Sciatic nerve (tissue), 2 donors: ENCODE measurements at regions not wholly inside any gene's neighbourhood (a gene's known extent, or its start where the extent isn't known, plus 50 kb on each side); places are given as distances from the start of the nearest gene placed in this dataset.

ENCODE experiments used
- ATAC-seq: fragments of 200-7000 bp; cut with Tn5 transposase; one replicate; pipeline ENCODE4 v1.9.1; 2020; ENCODE audit warnings: mild to moderate bottlenecking, moderate library complexity
- DNase-seq: peaks from one replicate; pipeline ENCODE4 v3.0.0-alpha.2; 2020; ENCODE audit warnings: low spot score
- intact Hi-C: fragments of 100-400 bp; cut with DNase I; formaldehyde crosslinking; loops from one replicate; pipeline ENCODE4 v1.14.2; 2022
- donor health status: DM: no; HTN: no; CAD: no.
- donor health status: DM: no; HTN: no; CAD: no.

DNA sequence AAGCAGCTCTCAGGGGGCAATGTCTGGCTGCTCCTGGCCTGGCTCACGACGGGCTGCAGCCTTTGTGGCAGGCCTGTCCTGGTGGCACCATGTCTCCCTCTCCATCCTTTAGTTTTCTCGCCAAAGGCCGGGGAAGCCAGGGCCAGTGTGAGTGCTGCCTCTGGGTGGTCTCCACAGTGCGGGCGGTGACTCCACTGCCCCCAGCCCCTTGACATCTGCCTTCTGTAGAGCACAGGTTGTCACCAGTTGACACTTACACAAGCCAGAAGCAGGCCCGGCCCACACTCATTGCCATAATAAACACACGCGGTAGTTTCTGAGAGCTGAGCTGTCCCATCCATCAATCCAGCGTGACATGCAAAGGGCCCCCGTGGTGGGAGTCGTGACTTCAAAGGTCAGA lies 219.5 kb downstream of the TFAP2C start:
- no peak for DNase-seq
- no peak for ATAC-seq
- intact Hi-C loops = no loop called here

DNA sequence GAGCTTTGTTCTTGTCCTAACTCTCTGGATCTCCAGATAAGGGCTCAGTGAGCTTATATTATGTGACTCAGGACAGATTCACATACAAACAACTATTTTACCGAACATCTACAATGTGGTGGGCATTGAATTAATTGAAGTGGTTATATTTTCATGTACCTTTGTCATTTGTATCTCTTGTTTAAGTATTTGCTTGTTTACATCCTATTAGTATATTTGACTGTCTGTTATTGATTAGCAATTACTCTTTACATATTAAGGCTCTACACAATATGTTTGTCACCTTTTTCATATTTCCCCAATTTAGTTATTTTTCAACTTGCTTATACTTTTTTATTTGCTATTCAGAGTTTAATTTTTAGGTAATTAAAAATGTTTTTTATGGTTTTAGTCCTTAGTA lies 222.4 kb downstream of the TFAP2C start:
- no peak for ATAC-seq
- intact Hi-C loops = no loop called here
- DNase-seq = no peak

DNA sequence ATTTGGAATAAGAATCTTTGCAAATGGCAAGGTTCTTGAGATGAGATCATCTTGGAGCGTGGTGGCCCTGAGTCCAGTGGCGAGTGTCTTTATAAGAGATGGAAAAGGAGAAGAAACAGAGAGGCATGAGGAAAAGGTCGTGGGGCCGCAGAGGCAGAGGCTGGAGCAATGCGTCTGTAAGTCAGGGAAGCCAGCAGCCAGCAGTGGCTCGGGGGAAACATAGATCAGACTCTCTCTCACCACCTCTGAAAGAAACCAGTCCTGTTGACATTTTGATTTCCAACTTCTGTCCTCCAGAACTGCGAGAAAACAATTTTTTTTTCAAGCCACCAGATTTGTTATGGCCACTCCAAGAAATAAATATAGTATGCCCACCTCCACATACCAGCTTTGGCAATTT lies 226.6 kb downstream of the TFAP2C start:
- peak; percentile 45 for ATAC-seq
- no peak for DNase-seq
- intact Hi-C loops = no loop called here

DNA sequence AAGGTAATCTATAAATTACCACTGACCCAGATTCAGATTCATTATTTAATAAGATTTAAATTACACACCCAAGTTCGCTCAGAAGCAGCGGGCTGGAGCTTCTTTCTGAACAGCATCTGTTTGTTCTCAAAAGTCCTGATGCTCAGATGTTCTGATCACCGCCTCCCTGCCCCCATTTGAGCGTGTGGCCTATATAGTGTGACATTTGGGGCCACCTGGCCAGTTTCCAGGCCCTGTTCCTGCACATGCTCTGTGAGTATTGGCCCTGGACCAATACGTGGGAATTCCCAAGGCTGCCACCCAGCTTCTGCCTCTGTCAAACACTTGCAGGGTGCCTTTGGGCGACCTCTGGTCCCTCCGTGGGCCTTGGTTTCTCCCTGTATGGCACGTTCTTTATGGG lies 228.8 kb downstream of the TFAP2C start:
- no peak for ATAC-seq
- intact Hi-C loops = no loop called here
- no peak for DNase-seq

DNA sequence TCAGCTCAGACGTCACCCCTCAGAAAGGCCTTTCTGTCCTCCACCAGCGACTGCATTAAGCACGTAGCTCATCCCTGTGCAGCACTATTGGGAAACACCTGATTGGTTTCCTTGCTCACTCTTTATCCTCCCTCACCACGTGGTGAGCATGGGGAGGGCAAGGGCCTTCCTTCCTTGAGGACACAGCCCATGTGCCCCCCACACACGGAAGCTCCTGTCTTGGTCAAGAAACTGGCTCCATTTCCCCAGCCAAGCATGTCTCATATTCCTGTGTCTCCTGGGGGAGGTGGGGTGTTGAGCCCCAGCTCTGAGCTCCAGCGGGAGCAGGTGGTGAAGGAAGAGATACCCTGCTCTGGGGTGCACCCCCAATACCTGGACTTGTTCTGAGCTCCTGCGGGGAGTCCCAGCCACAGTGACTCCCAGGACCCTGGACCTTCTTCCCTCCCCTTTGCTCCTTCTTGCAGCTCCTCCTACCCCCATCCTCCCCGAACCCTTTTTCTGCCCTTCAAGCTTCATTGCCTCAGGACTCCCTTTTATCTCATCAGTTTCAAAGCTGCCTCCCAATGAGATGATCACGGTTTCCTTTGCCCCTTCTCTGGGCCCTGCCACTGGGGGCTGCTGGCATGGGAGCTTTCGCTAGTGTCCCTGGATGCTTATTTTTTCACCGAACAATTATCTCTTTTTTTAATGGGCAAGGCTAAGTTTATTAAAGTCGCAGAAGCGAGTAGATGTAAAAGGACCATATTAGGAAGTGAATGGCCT lies 230.1 kb downstream of the TFAP2C start:
- intact Hi-C loops = no loop called here
- no peak for ATAC-seq
- DNase-seq = no peak

DNA sequence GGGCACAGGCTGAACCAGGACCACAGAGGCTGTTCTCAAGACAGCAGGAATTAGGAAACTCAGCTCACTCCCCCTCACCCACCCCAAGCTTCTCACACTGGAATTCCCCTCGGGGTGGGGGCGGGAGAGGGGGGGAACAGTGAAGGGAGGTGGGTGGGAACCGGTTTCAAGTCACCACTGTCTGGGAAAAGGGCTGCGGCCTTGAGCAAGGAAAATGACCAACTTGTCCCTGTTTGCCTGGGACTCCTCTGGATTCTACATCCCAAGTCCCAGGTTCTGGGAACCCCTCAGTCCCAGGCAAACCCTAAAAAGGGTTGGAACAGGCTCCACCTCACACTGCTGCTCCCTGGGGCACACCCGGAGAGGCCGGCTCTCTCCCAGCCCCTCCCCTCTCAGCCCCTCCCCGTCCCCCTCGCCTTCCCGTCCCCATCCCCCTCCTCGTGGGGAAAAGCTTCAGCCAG lies 230.7 kb downstream of the TFAP2C start:
- no peak for DNase-seq
- ATAC-seq = peak; percentile 31
- intact Hi-C loops = no loop called here

DNA sequence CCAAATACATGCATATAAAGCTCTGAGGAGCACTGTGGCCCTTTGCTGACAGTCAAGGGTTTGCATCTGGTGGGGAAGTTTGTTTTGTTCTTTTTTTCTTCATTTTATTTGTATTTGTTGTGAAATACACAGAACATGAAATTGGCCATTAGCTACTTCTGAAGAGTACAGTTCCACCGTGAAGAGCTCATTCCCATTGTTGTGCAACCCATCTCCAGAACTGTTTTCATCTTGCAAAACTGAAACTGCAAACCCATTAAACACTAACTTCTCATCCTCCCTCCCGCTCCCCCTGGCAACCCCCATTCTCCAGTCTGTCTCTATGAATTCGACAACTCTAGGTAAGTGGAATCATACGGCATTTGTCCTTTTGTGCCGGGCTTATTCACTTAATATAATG lies 231.3 kb downstream of the TFAP2C start:
- DNase-seq = no peak
- intact Hi-C loops = no loop called here
- peak; percentile 62 for ATAC-seq

DNA sequence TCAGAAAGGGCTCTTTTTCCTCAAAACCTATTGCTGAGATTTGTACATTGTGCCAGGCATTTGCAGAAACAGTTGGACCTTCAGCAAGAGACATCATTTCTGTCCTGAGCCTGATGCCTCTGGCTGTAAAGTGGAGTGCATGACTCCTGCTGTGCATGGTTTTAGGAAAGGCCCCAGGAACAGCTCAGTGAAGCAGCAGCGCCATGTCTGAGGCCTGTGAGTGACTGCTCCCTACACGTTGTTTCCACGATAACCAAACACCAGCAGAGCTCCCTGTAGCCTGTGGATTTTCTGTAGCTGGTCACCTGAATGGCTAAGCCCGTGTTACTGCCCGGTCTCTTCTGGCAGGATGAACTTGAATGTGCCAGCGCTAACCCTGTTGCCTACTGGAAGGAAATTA lies 232.5 kb downstream of the TFAP2C start:
- intact Hi-C loops = no loop called here
- ATAC-seq (no peak), DNase-seq (no peak)

DNA sequence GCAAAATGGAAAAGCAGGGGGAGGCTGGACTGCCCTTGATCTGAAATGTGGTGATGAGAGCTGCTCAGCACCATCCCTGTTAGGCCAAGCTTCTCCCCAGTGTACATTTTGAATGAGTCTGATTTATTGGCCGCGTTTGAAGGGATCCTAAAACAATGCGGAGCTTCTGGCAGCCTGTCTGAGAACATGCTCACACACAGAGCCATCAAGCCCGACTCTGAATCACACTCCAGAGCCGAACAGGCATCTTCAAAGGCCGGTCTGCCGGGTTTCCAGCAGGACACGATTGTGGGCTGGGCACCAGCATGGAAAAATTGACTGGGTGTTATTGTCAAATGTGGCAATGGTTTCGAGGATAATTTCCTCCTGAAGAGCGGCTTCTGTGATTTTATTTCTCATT lies 235.9 kb downstream of the TFAP2C start:
- DNase-seq = no peak
- no peak for ATAC-seq
- intact Hi-C loops = no loop called here

DNA sequence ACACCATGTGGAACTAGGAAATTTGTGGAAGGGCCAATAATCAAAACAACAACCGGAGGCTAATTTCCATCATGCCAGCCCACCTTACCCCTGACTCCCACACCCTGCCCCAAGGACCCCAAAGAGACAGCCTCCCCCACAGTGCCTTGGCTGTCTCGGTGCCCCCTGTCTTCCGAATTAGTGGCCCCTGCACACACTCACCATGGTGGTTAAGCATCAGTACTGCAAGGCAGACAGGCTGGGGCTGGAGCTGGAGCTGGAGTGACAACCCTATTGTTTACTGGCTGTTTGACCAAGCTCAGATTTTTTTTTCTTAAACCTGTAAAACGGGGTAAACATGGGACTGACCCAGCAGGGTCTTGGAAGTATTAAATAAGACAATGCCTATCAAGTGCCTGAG lies 238.0 kb downstream of the TFAP2C start:
- intact Hi-C loops = no loop called here
- no peak for DNase-seq
- no peak for ATAC-seq

DNA sequence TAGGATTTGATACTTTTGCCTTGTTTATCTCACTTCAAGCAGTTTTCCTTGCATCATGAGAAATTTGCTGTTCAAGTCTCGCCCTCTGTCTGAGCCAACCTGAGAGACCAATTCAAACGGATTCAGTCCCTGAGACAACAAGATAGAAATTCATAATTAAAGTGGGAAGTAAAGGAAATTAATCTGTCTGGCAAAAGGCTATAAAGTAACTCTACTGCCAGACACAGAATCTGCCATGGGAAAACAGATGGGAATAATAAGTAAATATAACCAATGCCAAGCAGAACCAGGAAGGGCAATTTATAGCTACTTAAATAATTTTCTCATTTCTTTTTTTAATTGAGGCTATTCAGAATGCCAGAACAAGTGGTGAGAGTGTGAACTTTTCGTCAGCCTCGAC lies 239.6 kb downstream of the TFAP2C start:
- DNase-seq (no peak), ATAC-seq (no peak)
- intact Hi-C loops = no loop called here

DNA sequence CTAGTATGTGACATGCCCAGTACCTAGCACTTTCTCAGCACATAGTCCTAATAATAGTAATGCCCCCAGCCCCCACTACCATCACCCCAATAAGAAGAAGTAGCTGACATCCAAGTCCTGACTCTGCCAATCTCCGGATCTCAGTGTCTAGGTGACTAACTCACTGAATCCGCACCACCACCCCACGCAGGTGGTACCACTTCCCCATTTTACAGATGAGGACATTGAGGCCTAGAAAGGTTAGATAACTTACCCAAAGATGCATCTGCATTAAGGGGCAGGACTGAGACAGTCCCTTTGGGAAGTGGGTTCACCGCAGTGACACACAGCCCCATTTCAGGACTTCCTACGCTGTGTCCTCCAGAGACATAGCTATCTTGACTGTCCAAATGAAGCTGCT lies 241.2 kb downstream of the TFAP2C start:
- ATAC-seq = no peak
- intact Hi-C loops = no loop called here

DNA sequence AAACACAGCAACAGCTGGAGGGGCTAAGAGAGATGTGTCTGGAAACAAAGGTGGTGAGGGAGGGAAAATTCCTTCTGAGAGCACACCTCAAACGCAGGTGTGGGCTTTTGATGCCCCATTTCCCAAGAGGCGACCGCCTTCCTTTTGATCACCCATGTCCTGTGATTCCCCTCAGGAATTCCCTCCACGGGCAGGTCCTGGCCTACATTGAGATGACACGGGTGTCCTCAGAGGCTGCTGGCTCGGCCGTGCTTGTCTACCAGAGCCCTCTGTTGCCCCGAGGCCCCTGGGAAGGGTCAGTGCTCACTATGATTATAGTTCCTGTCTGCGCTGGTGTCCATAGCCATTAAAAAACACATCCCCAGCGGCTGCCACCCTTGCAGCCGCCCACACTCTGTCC lies 242.6 kb downstream of the TFAP2C start:
- DNase-seq (no peak), ATAC-seq (no peak)
- intact Hi-C loops = no loop called here

More for the DNA sequence above, 241.2 kb downstream of the TFAP2C start:
- DNase-seq = no peak

DNA sequence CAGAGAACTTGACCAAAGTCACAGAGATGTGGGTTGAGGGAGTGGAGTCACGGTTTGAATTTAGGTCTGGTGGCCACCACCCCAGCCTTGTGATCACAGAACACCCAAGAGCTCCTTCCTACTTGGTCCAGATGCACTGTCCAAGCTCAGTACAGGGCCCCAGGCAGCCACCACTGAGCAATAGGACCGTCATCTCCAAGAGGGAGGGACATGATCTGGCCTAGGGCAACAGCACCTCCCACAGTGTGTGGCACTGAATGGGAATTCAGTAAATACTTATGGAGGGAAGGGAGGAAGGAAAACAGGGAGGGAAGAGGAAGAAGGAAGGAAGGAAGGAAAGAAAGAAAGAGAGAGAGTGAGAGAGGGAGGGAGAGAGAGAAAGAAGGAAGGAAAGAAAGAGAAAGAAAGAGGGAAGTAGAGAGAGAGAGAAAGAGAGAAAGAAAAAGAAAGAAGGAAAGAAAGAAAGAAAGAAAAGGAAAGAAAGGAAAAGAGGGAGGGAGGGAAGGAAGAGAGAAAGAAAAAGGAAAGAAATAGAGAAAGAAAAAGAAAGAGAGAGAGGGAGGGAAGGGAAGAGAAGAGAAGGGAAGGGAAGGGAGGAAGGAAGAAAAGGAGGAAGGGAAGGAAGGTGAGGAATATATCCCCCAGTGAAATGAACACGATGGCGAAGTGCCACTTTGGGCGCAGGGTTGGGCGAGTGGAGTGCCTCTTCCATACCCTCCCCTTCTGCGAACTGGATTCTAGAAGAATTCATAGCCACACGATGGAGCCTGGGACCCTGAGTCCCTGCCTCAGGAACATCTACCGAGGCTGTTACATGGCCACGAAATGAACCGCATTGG lies 243.7 kb downstream of the TFAP2C start:
- ATAC-seq (no peak), DNase-seq (no peak)
- intact Hi-C loops = no loop called here

DNA sequence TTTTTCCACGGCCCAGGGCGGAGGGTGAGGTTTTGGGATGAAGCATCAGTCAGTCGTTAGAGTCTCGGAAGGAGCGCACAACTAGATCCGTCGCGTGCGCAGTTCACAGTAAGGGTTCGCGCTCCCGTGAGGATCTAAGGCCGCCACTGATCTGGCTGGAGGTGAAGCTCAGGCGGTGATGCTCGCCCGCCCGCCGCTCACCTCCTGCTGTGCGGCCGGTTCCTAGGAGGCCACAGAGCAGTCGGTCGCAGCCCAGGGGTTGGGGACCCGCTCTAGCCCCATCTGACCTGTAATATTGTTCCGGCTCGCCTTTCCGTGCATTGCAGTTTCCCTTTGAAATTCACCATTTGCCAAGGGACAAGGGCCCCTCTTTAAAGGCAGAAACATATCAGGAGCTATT lies 244.7 kb downstream of the TFAP2C start:
- ATAC-seq (no peak), DNase-seq (no peak)
- intact Hi-C loops = no loop called here

DNA sequence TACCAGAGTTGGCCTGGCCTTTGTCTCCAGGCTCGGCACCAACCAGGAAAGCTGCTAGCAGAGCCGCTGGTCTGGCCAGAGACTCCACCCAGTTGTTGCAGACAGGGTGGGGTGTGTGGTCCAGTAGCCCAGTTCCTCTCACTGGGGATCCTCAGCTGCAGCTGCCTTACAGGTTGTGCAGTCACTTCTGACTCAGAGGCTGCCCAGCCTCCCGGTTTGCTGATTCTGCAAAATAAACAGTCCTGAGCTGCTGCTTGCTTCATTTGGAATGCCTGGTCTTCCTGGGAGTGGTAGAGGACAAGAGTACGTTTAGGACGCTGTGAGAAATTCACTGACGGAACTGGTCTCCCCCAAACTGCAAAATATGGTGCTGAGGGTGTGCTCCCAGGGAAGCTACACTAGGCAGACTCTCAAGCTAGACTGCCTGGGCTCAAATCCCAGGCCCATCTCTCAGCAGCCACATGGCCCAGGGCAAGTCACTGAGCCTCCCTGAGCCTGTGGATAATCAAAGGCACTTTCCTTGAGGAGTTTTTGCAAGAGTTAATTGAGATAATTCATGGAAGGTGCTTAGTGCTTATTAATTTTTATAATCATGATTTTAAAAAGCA lies 246.1 kb downstream of the TFAP2C start:
- intact Hi-C loops = no loop called here
- ATAC-seq (no peak), DNase-seq (no peak)

DNA sequence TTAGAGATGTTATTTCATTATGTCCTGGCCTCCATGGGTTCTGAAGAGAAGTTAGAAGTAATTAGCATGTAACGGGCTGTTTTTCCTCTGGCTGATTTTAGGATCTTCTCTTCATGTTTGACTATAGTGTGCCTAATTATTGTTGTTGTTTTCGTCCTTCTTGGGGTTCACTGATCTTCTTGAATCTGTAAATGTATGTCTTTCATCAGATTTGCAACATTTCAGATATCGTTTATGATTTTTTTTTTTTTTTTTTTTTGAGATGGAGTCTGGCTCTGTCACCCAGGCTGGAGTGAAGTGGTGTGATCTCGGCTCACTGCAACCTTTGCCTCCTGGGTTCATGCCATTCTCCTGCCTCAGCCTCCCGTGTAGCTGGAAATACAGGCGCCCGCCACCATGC lies 246.7 kb downstream of the TFAP2C start:
- ATAC-seq = no peak
- no peak for DNase-seq
- intact Hi-C loops = no loop called here

DNA sequence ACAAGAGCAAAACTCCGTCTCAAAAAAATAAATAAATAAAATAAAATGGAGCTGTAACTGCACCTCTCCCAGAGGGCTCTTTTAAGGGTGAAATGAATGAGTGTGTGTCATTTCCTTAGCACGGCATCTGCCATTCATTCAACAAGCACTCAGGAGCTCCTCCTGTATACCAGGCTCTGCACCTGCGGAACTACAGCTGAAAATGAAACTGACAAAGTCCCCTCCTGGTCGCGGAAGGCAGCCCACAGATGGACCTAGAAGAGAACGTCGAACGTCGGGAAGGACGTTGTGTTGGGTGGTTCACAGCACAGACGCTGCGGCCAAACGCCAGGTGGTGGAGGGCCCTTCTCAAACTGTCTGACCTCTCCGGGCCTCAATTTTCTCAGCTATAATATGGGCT lies 256.4 kb downstream of the TFAP2C start:
- DNase-seq (no peak), ATAC-seq (no peak)
- intact Hi-C loops = no loop called here

DNA sequence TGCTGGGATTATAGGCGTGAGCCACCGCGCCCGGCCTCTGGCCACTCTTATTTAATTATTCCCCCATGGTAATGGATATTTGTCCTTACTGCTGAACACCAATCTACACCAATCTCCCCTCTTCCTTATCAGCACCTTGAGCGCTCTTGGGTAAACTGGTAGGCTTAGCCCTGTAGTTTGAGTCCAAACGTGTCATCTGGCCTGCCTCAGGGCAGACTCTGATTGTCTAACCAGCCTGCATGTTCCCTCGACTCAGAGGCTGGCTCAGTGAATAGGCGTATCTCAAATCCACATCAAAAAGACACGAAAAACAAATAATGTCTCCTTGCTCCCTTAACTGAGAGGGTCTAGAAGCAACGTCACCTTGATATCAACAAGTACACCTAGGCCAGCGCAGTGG lies 260.9 kb downstream of the TFAP2C start:
- ATAC-seq = no peak
- no peak for DNase-seq
- intact Hi-C loops = no loop called here

DNA sequence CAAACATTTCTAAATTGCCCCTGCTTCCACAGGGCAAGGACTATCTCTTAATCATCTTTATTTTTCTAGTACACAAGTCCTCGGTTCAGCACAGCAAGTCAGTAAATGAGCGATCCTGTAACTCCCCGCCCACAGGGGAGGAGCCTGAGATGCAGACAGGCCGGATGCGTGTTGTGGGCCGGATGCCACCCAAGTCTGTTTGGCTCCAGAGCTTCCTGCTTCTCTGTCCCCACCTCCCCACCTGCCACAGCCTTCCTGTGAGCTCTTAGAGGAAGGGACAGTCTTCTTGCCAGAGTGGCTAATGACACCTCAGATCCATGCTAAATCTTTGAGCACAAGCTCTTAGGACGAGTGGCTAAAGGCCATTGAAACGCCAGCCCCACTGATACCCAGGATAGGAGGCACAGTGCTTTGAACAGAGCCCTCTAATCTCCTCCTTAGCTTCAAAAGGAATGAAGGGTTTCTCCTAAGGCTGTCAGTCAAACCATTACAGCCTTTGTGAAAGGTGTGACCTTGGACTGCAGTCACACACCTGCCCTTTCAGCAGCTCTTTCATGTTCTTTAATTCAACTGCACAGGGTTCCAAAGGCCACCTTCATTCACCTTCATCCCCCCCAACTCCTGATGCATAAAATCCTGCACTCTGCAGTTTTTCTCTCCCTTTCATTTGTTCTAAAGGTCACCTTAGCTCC lies 264.3 kb downstream of the TFAP2C start:
- intact Hi-C loops = no loop called here
- ATAC-seq = no peak
- DNase-seq = no peak
